HCT116 (cell line): ENCODE measurements at regions not wholly inside any gene's neighbourhood (a gene's known extent, or its start where the extent isn't known, plus 50 kb on each side); places are given as distances from the start of the nearest gene placed in this dataset.
"Not testable (repeated sequence)": the region's sequence is repeated elsewhere in the genome, so short reads cannot be mapped to it uniquely, and the experiment has no call there.

ENCODE experiments used
- EGR1 ChIP-seq: IDR thresholded peaks from 2 replicates; pipeline ENCODE4 v1.6.1; 2012; ENCODE audit warnings: low read depth
- FOSL1 ChIP-seq: IDR thresholded peaks from 2 replicates; pipeline ENCODE4 v1.6.1; 2012; ENCODE audit warnings: low read depth
- POLR2A ChIP-seq: IDR thresholded peaks from 2 replicates; pipeline ENCODE4 v1.7.0; 2011; ENCODE audit warnings: borderline replicate concordance; ENCODE audit not compliant: insufficient read depth, insufficient read length; ENCODE audit errors: extremely low read depth
- POLR2AphosphoS5 ChIP-seq: IDR thresholded peaks from 2 replicates; pipeline ENCODE4 v1.6.1; 2011; ENCODE audit warnings: mild to moderate bottlenecking, low read depth, low read length, moderate library complexity
- RAD21 ChIP-seq: IDR thresholded peaks from 2 replicates; pipeline ENCODE4 v1.6.1; 2012; ENCODE audit warnings: low read depth, mild to moderate bottlenecking
- YY1 ChIP-seq: IDR thresholded peaks from 2 replicates; pipeline ENCODE4 v1.6.1; 2011; ENCODE audit warnings: low read length, low read depth, moderate library complexity, mild to moderate bottlenecking; ENCODE audit not compliant: insufficient replicate concordance; ENCODE audit errors: extremely low read depth
- ZFX ChIP-seq: fragments of 450-650 bp; IDR thresholded peaks from 2 replicates; pipeline ENCODE4 v1.6.1; 2017
- ZNF274 ChIP-seq: fragments of 200-500 bp; sonication (Bioruptor generic); IDR thresholded peaks from 2 replicates; pipeline ENCODE4 v1.6.1; 2014; ENCODE audit warnings: mild to moderate bottlenecking, low read depth, low read length, inconsistent platforms
- TF ChIP-seq, protein P1 (sequence below): IDR thresholded peaks from 2 replicates; pipeline ENCODE4 v1.6.1; 2011; ENCODE audit warnings: mild to moderate bottlenecking, low read length, moderate library complexity; ENCODE audit not compliant: insufficient replicate concordance; ENCODE audit errors: extremely low read depth
- TF ChIP-seq, protein P2 (sequence below): IDR thresholded peaks from 2 replicates; pipeline ENCODE4 v1.6.1; 2012; ENCODE audit warnings: low read depth
- TF ChIP-seq, protein P3 (sequence below), 3 experiments: fragments of 200-600 bp in 1 of 3; sonication (generic) in 1 of 3; IDR thresholded peaks in 2 of 3; conservative IDR thresholded peaks in 1 of 3; 2 replicates each; pipeline ENCODE4 v1.5.1; 2012 to 2017; ENCODE audit warnings: low read depth in 2 of 3, low read length in 2 of 3, antibody characterized with exemption in 1 of 3, borderline replicate concordance in 1 of 3, control low read depth in 1 of 3, mild to moderate bottlenecking in 1 of 3, mixed read lengths in 1 of 3, mixed run types in 1 of 3, moderate library complexity in 1 of 3; ENCODE audit not compliant: insufficient read depth in 1 of 3
- TF ChIP-seq, protein P4 (sequence below): IDR thresholded peaks from 2 replicates; pipeline ENCODE4 v1.6.1; 2012
- TF ChIP-seq, protein P5 (sequence below): IDR thresholded peaks from 2 replicates; pipeline ENCODE4 v1.6.1; 2012

DNA sequence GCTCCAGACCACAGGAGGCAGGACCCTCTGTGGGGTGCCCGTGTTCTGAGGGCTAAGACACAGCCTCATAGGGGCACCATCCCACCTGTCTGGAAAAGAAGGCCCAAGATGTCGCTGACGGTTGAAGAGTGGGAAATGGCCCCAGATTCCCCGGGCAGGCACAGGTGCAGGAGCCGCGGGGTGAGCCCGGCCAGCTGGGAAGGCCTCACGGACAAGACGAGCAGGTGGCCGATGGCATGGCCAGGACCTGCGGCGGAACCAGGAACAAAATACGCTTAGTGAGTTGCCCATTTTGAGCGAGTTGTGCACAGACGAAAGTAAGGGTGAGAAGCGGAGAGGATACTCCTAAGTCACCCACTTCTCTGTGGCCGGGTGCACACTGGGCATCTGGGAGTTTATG is 1625.3 kb upstream of the GOT2 start:
- TF ChIP-seq, protein P1, sequence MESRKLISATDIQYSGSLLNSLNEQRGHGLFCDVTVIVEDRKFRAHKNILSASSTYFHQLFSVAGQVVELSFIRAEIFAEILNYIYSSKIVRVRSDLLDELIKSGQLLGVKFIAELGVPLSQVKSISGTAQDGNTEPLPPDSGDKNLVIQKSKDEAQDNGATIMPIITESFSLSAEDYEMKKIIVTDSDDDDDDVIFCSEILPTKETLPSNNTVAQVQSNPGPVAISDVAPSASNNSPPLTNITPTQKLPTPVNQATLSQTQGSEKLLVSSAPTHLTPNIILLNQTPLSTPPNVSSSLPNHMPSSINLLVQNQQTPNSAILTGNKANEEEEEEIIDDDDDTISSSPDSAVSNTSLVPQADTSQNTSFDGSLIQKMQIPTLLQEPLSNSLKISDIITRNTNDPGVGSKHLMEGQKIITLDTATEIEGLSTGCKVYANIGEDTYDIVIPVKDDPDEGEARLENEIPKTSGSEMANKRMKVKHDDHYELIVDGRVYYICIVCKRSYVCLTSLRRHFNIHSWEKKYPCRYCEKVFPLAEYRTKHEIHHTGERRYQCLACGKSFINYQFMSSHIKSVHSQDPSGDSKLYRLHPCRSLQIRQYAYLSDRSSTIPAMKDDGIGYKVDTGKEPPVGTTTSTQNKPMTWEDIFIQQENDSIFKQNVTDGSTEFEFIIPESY: not testable (repeated sequence)
- not testable (repeated sequence) for TF ChIP-seq YY1, POLR2A, RAD21, POLR2AphosphoS5, ZNF274, ZFX, EGR1, FOSL1
- TF ChIP-seq, protein P2, sequence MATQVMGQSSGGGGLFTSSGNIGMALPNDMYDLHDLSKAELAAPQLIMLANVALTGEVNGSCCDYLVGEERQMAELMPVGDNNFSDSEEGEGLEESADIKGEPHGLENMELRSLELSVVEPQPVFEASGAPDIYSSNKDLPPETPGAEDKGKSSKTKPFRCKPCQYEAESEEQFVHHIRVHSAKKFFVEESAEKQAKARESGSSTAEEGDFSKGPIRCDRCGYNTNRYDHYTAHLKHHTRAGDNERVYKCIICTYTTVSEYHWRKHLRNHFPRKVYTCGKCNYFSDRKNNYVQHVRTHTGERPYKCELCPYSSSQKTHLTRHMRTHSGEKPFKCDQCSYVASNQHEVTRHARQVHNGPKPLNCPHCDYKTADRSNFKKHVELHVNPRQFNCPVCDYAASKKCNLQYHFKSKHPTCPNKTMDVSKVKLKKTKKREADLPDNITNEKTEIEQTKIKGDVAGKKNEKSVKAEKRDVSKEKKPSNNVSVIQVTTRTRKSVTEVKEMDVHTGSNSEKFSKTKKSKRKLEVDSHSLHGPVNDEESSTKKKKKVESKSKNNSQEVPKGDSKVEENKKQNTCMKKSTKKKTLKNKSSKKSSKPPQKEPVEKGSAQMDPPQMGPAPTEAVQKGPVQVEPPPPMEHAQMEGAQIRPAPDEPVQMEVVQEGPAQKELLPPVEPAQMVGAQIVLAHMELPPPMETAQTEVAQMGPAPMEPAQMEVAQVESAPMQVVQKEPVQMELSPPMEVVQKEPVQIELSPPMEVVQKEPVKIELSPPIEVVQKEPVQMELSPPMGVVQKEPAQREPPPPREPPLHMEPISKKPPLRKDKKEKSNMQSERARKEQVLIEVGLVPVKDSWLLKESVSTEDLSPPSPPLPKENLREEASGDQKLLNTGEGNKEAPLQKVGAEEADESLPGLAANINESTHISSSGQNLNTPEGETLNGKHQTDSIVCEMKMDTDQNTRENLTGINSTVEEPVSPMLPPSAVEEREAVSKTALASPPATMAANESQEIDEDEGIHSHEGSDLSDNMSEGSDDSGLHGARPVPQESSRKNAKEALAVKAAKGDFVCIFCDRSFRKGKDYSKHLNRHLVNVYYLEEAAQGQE: not testable (repeated sequence)
- TF ChIP-seq, protein P3, sequence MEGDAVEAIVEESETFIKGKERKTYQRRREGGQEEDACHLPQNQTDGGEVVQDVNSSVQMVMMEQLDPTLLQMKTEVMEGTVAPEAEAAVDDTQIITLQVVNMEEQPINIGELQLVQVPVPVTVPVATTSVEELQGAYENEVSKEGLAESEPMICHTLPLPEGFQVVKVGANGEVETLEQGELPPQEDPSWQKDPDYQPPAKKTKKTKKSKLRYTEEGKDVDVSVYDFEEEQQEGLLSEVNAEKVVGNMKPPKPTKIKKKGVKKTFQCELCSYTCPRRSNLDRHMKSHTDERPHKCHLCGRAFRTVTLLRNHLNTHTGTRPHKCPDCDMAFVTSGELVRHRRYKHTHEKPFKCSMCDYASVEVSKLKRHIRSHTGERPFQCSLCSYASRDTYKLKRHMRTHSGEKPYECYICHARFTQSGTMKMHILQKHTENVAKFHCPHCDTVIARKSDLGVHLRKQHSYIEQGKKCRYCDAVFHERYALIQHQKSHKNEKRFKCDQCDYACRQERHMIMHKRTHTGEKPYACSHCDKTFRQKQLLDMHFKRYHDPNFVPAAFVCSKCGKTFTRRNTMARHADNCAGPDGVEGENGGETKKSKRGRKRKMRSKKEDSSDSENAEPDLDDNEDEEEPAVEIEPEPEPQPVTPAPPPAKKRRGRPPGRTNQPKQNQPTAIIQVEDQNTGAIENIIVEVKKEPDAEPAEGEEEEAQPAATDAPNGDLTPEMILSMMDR (IDR thresholded peaks at IDR 0.05 in 2 of 3, conservative IDR thresholded peaks at IDR 0.05 in 1 of 3; ENCODE audit: borderline replicate concordance in 1 of 3, insufficient read depth in 1 of 3, low read depth in 2 of 3, low read length in 2 of 3): not testable (repeated sequence)
- TF ChIP-seq, protein P4, sequence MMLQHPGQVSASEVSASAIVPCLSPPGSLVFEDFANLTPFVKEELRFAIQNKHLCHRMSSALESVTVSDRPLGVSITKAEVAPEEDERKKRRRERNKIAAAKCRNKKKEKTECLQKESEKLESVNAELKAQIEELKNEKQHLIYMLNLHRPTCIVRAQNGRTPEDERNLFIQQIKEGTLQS: not testable (repeated sequence)
- TF ChIP-seq, protein P5, sequence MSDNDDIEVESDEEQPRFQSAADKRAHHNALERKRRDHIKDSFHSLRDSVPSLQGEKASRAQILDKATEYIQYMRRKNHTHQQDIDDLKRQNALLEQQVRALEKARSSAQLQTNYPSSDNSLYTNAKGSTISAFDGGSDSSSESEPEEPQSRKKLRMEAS: not testable (repeated sequence)
